ENCODE measurements at regions not wholly inside any gene's neighbourhood (a gene's known extent, or its start where the extent isn't known, plus 50 kb on each side); places are given as distances from the start of the nearest gene placed in this dataset.

- H3K36me3 ChIP-seq: no peaks in the 10 kb centered on the region
- H3K27ac ChIP-seq: no peak overlapping the region
- no peak overlapping the region for H3K4me3 ChIP-seq
- no peaks in the 10 kb centered on the region for H3K27me3 ChIP-seq
- no peaks in the 10 kb centered on the region for H3K9me3 ChIP-seq
- TF ChIP-seq POLR2A (IDR thresholded peaks at IDR 0.05): no peak
- intact Hi-C loops (cut with DNase I): no loop called here
- DNase-seq: no peak
- H3K4me1 ChIP-seq (ENCODE audit: insufficient read depth): peaks cover 1% of the 10 kb centered on the region
- WGBS, 3 donors: 80 to 83% (median 81%) methylated on average over 9 of the region's 9 CpGs
These were observed 131.0 kb upstream of the UMPS start for GRCh38 chr3:124599147-124599765.

- no peak overlapping the region for H3K4me3 ChIP-seq
- 59 to 73% (median 60%) methylated on average over 4 of the region's 4 CpGs for WGBS, 3 donors
- no peaks in the 10 kb centered on the region for H3K9me3 ChIP-seq
- intact Hi-C loops (cut with DNase I): no loop called here
- no peaks in the 10 kb centered on the region for H3K36me3 ChIP-seq
- no peaks in the 10 kb centered on the region for H3K27me3 ChIP-seq
- no peak overlapping the region for H3K27ac ChIP-seq
- no peak for DNase-seq
- TF ChIP-seq POLR2A (IDR thresholded peaks at IDR 0.05) (no peak), EP300 (IDR thresholded peaks at IDR 0.05) (no peak), CTCF (IDR thresholded peaks at IDR 0.05) (no peak)
- peaks cover 1% of the 10 kb centered on the region for H3K4me1 ChIP-seq (ENCODE audit: insufficient read depth)
These were observed 130.2 kb upstream of the UMPS start for GRCh38 chr3:124599779-124600693.

- Histone ChIP-seq H3K27me3 (no peaks in the 10 kb centered on the region), H3K36me3 (no peaks in the 10 kb centered on the region), H3K27ac (no peak overlapping the region), H3K9me3 (no peaks in the 10 kb centered on the region), H3K4me3 (no peak overlapping the region), H3K4me1 (ENCODE audit: insufficient read depth) (peaks cover 1% of the 10 kb centered on the region)
- 74 to 90% (median 85%) methylated on average over 4 of the region's 4 CpGs for WGBS, 3 donors
- intact Hi-C loops (cut with DNase I): no loop called here
- DNase-seq: no peak
- TF ChIP-seq POLR2A (IDR thresholded peaks at IDR 0.05) (no peak), CTCF (IDR thresholded peaks at IDR 0.05) (no peak), EP300 (IDR thresholded peaks at IDR 0.05) (no peak)
These were observed 129.5 kb upstream of the UMPS start for GRCh38 chr3:124600765-124601164.

GRCh38 chr3:124601190-124601589, 129.1 kb upstream of the UMPS start:
- 73 to 77% (median 76%) methylated on average over 2 of the region's 2 CpGs for WGBS, 3 donors
- Histone ChIP-seq H3K27me3 (no peaks in the 10 kb centered on the region), H3K27ac (no peak overlapping the region), H3K9me3 (no peaks in the 10 kb centered on the region), H3K36me3 (no peaks in the 10 kb centered on the region), H3K4me1 (ENCODE audit: insufficient read depth) (peaks cover 1% of the 10 kb centered on the region), H3K4me3 (no peak overlapping the region)
- no peak for DNase-seq
- TF ChIP-seq EP300 (IDR thresholded peaks at IDR 0.05) (no peak), POLR2A (IDR thresholded peaks at IDR 0.05) (no peak), CTCF (IDR thresholded peaks at IDR 0.05) (no peak)
- intact Hi-C loops (cut with DNase I): no loop called here
